Right ventricle myocardium inferior (tissue), 1 donor: ENCODE measurements at regions not wholly inside any gene's neighbourhood (a gene's known extent, or its start where the extent isn't known, plus 50 kb on each side); places are given as distances from the start of the nearest gene placed in this dataset. TPM values are rescaled to one million over a fixed set of nuclear protein-coding genes. Genes with fewer than 3 reads are reported as not detected.
"Not testable (repeated sequence)": the region's sequence is repeated elsewhere in the genome, so short reads cannot be mapped to it uniquely, and the experiment has no call there.

Experiments
- ATAC-seq: fragments of 200-7000 bp; cut with Tn5 transposase; one replicate; pipeline ENCODE4 v1.9.1; 2020; ENCODE audit warnings: mild to moderate bottlenecking, moderate library complexity
- DNase-seq: peaks from one replicate; pipeline ENCODE4 v3.0.0; 2021; ENCODE audit errors: missing footprints
- intact Hi-C: fragments of 100-400 bp; cut with DNase I; formaldehyde crosslinking; loops from one replicate; pipeline ENCODE4 v1.11.0; 2022
- microRNA-seq: library from miRNA; unstranded; fragments of <30 nt; microRNA quantifications from one replicate; pipeline ENCODE4 v1.2.0, GENCODE V29; 2020
- donor health status: DM: no; HTN: yes; CAD: no; lungs with severe emphysema.

- intact Hi-C loops, DNase-seq, ATAC-seq: not testable (repeated sequence)
Observed at GRCh38 chr3:75590382-75590781, 73.7 kb upstream of the FRG2C start.

- DNase-seq, ATAC-seq, intact Hi-C loops: not testable (repeated sequence)
Observed at GRCh38 chr3:75604286-75604934, 59.7 kb upstream of the FRG2C start.

GRCh38 chr3:75607996-75608395 lies 56.1 kb upstream of the FRG2C start:
- intact Hi-C loops, ATAC-seq, DNase-seq: not testable (repeated sequence)

GRCh38 chr3:75609598-75609997 lies 54.5 kb upstream of the FRG2C start:
- DNase-seq, ATAC-seq, intact Hi-C loops: not testable (repeated sequence)

- ATAC-seq (no peak), DNase-seq (no peak)
- intact Hi-C loops: no loop called here
Observed at GRCh38 chr3:75610773-75611172, 53.4 kb upstream of the FRG2C start.

GRCh38 chr3:75611724-75612460 lies 52.2 kb upstream of the FRG2C start:
- DNase-seq, intact Hi-C loops: not testable (repeated sequence)

More at GRCh38 chr3:75611724-75612460, 52.2 kb upstream of the FRG2C start:
- ATAC-seq: not testable (repeated sequence)

Small RNA genes lying in the stretch of these regions (microRNA-seq; reads per million reads assigned to microRNA genes)
- not detected for gene MIR4444-2
